ENCODE measurements at regions not wholly inside any gene's neighbourhood (a gene's known extent, or its start where the extent isn't known, plus 50 kb on each side); places are given as distances from the start of the nearest gene placed in this dataset.

DNA sequence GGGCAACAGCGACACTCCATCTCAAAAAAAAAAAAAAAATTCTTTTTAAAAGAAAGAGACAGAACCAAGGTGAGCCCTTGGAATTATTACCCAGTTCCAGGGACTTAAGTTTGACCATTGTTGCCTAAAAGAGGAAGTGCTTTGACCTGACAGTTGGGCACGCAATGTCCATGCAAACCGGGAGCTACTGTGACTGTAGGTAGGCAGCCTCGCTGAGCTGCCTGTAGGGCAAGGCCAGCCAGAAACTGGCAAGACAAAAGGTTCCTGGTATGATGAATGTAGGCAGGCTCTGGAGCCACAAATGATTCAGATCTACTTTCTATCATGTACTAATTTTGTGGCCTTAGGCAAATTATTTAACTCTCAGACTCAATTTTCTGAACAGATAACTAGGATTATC is 334.8 kb upstream of the ZNF462 start:
- no peak for TF ChIP-seq EZH2 (optimal IDR thresholded peaks at IDR 0.05; ENCODE audit: low read depth, low read length)
- Histone ChIP-seq H3K27ac (ENCODE audit: low read length) (no peak overlapping the region), H3K4me1 (ENCODE audit: low read length) (no peaks in the 10 kb centered on the region), H3K9me2 (replicated peaks; ENCODE audit: insufficient read depth, low read length) (no peaks in the 10 kb centered on the region), H3K4me3 (ENCODE audit: low read length) (no peak overlapping the region), H3K27me3 (replicated peaks; ENCODE audit: insufficient read depth, low read length) (no peaks in the 10 kb centered on the region), H4K20me1 (ENCODE audit: insufficient read depth, low read length) (no peaks in the 10 kb centered on the region), H3K79me2 (ENCODE audit: low read length) (no peaks in the 10 kb centered on the region), H3K9ac (ENCODE audit: low read length) (no peak overlapping the region), H3K36me3 (replicated peaks; ENCODE audit: insufficient read depth, low read length) (no peaks in the 10 kb centered on the region), H3K9me3 (replicated peaks; ENCODE audit: insufficient read depth, low read length) (no peaks in the 10 kb centered on the region), H2AFZ (ENCODE audit: low read length) (no peak overlapping the region), H3K4me2 (ENCODE audit: low read depth, low read length) (no peak overlapping the region), H3F3A (ENCODE audit: insufficient read depth, low read length) (no peaks in the 10 kb centered on the region)
- no peak for DNase-seq

DNA sequence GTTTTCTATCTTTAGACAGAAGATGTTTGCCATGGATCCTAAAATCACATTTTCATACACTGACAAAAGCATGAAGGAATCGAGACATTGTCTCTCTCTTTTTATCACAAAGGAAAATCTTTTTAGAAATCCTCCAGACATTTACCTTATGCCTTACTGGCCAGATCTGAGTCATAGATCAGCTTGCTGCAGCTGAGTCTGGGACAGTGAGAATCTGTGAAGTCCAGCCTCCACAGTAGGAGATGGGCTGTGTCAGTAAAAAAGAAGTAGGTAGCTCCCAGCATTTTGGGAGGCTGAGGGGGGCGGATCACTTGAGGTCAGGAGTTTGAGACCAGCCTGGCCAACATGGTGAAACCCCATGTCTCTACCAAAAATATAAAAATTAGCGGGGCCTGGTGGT is 333.4 kb upstream of the ZNF462 start:
- TF ChIP-seq EZH2phosphoT487 (IDR thresholded peaks at IDR 0.05; ENCODE audit: low read length) (no peak), EZH2 (optimal IDR thresholded peaks at IDR 0.05; ENCODE audit: low read depth, low read length) (no peak)
- TF ChIP-seq, protein P1, sequence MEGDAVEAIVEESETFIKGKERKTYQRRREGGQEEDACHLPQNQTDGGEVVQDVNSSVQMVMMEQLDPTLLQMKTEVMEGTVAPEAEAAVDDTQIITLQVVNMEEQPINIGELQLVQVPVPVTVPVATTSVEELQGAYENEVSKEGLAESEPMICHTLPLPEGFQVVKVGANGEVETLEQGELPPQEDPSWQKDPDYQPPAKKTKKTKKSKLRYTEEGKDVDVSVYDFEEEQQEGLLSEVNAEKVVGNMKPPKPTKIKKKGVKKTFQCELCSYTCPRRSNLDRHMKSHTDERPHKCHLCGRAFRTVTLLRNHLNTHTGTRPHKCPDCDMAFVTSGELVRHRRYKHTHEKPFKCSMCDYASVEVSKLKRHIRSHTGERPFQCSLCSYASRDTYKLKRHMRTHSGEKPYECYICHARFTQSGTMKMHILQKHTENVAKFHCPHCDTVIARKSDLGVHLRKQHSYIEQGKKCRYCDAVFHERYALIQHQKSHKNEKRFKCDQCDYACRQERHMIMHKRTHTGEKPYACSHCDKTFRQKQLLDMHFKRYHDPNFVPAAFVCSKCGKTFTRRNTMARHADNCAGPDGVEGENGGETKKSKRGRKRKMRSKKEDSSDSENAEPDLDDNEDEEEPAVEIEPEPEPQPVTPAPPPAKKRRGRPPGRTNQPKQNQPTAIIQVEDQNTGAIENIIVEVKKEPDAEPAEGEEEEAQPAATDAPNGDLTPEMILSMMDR (IDR thresholded peaks at IDR 0.05; ENCODE audit: low read length), result no peak
- no peak for DNase-seq

DNA sequence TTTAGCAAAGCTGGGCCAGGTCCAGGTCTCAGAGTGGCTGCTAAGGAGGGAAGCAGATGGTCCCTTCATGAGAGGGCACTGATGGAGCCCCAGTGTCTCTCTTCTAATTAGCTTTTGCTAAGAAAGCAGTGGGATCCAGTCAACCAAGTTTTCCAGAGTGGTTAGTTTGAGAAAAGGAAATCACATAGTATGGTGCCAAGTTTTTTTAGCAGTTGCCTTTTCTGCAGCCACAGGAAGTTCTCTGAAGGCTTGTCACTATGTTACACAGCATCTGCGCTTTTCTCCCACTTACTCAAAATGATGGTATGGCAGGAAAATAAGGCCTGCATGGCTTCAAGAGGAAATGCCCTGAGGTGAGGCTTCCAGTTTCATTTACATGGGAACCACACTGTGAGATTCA is 331.5 kb upstream of the ZNF462 start:
- no peak overlapping the region for H3K9ac ChIP-seq (ENCODE audit: low read length)
- no peak overlapping the region for H3K27ac ChIP-seq (ENCODE audit: low read length)
- no peaks in the 10 kb centered on the region for H3K9me3 ChIP-seq (replicated peaks; ENCODE audit: insufficient read depth, low read length)
- H3K27me3 ChIP-seq (replicated peaks; ENCODE audit: insufficient read depth, low read length), result no peaks in the 10 kb centered on the region
- H3F3A ChIP-seq (ENCODE audit: insufficient read depth, low read length), result no peaks in the 10 kb centered on the region
- no peaks in the 10 kb centered on the region for H4K20me1 ChIP-seq (ENCODE audit: insufficient read depth, low read length)
- no peaks in the 10 kb centered on the region for H3K9me2 ChIP-seq (replicated peaks; ENCODE audit: insufficient read depth, low read length)
- TF ChIP-seq, protein P1 (IDR thresholded peaks at IDR 0.05; ENCODE audit: low read length), result no peak
- TF ChIP-seq EZH2phosphoT487 (IDR thresholded peaks at IDR 0.05; ENCODE audit: low read length) (no peak), EZH2 (optimal IDR thresholded peaks at IDR 0.05; ENCODE audit: low read depth, low read length) (no peak)
- no peak overlapping the region for H2AFZ ChIP-seq (ENCODE audit: low read length)
- no peaks in the 10 kb centered on the region for H3K36me3 ChIP-seq (replicated peaks; ENCODE audit: insufficient read depth, low read length)
- no peaks in the 10 kb centered on the region for H3K79me2 ChIP-seq (ENCODE audit: low read length)
- H3K4me1 ChIP-seq (ENCODE audit: low read length), result no peaks in the 10 kb centered on the region
- no peak overlapping the region for H3K4me2 ChIP-seq (ENCODE audit: low read depth, low read length)
- no peak overlapping the region for H3K4me3 ChIP-seq (ENCODE audit: low read length)
- DNase-seq, result no peak

More for the DNA sequence above, 333.4 kb upstream of the ZNF462 start:
- Histone ChIP-seq H3K27me3 (replicated peaks; ENCODE audit: insufficient read depth, low read length) (no peaks in the 10 kb centered on the region), H3K4me3 (ENCODE audit: low read length) (no peak overlapping the region), H2AFZ (ENCODE audit: low read length) (no peak overlapping the region), H4K20me1 (ENCODE audit: insufficient read depth, low read length) (no peaks in the 10 kb centered on the region), H3K9me3 (replicated peaks; ENCODE audit: insufficient read depth, low read length) (no peaks in the 10 kb centered on the region), H3K36me3 (replicated peaks; ENCODE audit: insufficient read depth, low read length) (no peaks in the 10 kb centered on the region), H3K4me2 (ENCODE audit: low read depth, low read length) (no peak overlapping the region), H3K9me2 (replicated peaks; ENCODE audit: insufficient read depth, low read length) (no peaks in the 10 kb centered on the region), H3K27ac (ENCODE audit: low read length) (no peak overlapping the region), H3K79me2 (ENCODE audit: low read length) (no peaks in the 10 kb centered on the region), H3K9ac (ENCODE audit: low read length) (no peak overlapping the region), H3K4me1 (ENCODE audit: low read length) (no peaks in the 10 kb centered on the region), H3F3A (ENCODE audit: insufficient read depth, low read length) (no peaks in the 10 kb centered on the region)

DNA sequence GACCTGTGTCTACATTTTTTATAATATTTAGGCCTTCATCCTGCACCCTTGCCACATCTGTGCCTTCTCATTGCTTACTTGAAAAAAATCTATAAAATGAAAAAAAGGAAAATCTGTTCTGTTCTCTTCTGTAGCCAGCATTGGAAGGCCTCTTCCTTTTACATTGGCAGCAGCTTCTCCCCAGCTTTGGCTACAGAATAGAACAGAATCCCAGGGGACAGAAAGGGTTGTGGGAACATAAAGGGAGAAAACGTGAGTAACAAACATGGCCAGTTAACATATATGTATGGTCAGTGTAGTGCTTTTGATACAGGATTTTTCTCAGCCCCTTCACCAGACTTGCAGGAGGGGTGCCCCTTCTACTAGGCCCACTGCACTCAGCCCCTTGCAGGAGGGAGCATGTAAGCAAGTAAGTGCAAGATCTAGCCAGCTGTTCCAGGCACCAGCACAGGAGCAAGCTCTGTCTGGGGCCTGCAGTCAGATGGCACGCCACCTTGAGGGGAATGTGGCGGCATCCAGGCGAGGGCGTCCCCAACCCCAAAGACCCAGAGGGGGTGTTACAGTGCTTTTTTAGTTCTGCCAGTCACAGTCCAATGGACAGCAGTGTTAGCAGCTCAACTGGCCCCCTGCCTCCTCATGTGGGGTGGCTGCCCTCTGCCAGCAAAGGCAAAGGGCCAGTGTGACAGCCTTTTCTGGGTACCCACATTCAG is 330.5 kb upstream of the ZNF462 start:
- Histone ChIP-seq H3F3A (ENCODE audit: insufficient read depth, low read length) (no peaks in the 10 kb centered on the region), H4K20me1 (ENCODE audit: insufficient read depth, low read length) (no peaks in the 10 kb centered on the region), H3K79me2 (ENCODE audit: low read length) (no peaks in the 10 kb centered on the region), H3K4me3 (ENCODE audit: low read length) (no peak overlapping the region), H3K9me3 (replicated peaks; ENCODE audit: insufficient read depth, low read length) (no peaks in the 10 kb centered on the region), H3K4me2 (ENCODE audit: low read depth, low read length) (no peak overlapping the region), H2AFZ (ENCODE audit: low read length) (no peak overlapping the region), H3K9me2 (replicated peaks; ENCODE audit: insufficient read depth, low read length) (no peaks in the 10 kb centered on the region), H3K36me3 (replicated peaks; ENCODE audit: insufficient read depth, low read length) (no peaks in the 10 kb centered on the region), H3K4me1 (ENCODE audit: low read length) (no peaks in the 10 kb centered on the region), H3K27me3 (replicated peaks; ENCODE audit: insufficient read depth, low read length) (no peaks in the 10 kb centered on the region), H3K27ac (ENCODE audit: low read length) (no peak overlapping the region), H3K9ac (ENCODE audit: low read length) (no peak overlapping the region)
- DNase-seq, result no peak
- no peak for TF ChIP-seq EZH2 (optimal IDR thresholded peaks at IDR 0.05; ENCODE audit: low read depth, low read length)
- no peak for TF ChIP-seq EZH2phosphoT487 (IDR thresholded peaks at IDR 0.05; ENCODE audit: low read length)
- TF ChIP-seq, protein P1 (IDR thresholded peaks at IDR 0.05; ENCODE audit: low read length), result no peak

All from MM.1S (cell line).